ENCODE measurements at regions not wholly inside any gene's neighbourhood (a gene's known extent, or its start where the extent isn't known, plus 50 kb on each side); places are given as distances from the start of the nearest gene placed in this dataset.
"Not testable (repeated sequence)": the region's sequence is repeated elsewhere in the genome, so short reads cannot be mapped to it uniquely, and the experiment has no call there.

GRCh38 chr1:243996223-243996622, 54.9 kb upstream of the ZBTB18 start:
- no peak for DNase-seq

DNA sequence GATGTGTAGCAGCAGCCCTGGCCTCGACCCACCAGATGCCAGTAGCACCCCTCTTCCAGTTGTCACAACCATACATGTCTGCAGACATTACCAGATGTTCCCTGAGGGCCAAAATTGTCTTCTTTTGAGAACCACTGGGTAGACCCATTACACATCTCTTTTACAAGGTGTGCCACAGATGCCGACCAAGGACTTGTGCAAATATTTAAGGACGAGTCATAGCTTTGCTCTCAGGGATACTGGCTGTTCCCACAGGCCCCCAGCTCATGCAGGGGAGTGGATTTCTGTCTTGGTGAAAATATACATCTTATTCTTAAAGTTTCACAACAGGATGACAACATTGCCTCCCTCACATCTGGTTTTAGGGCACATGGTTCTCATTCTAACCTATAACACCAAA, 59.4 kb upstream of the ZBTB18 start:
- no peak for DNase-seq

DNA sequence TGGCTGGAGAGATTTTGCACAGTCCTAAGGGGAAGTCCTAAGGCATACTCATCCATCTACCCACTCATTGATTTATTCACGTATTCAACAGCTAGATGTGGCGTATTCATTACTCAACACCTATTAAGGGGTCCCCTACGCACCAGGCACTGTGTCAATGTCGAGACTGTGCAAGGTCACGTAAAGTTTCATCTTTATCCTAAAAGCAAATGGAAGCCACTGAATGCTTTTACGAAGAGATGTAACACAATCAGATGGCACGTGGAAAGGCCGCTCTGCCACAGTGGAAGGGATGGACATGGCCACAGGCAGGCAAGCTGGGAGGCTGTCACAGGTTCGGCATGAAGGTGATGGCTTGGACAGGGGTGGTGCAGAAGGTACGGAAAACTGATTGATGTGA, 66.3 kb upstream of the ZBTB18 start:
- no peak for DNase-seq

GRCh38 chr1:243982447-243983018, 68.5 kb upstream of the ZBTB18 start:
- DNase-seq, result no peak

DNA sequence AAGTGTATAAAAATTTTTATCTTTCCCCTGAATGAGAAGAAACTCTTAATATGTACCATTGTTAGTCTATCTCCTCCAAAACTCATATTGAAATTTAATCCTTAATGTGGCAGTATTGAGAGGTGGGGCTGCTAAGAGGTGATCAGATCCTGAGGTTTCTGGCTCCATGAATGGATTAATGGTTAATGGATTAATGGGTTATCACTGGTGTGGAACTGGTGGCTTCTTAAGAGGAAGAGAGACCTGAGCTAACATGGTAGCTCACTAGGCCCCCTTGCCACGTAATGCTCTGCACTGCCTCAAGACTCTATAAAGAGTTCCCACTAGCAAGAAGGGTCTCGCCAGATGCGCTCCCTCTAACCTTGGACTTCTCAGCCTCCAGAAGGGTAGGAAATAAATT, 70.6 kb upstream of the ZBTB18 start:
- no peak for DNase-seq

DNA sequence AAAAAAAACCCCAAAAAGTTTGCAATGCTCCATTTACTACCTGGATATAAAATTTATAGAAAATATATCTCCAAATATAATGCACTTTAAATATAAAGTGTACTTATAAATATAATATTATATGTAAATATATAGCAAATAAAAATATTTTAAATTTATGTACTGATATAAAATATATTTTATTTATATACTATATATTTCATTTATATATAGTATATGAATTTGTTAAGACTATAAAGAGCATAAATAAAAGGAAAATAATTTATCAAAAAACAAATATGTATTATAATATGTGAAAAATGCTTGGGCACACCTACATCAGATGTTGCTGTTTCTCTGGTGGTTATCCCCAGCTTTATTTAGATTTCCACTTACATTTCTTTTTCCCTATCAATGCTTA, 71.0 kb upstream of the ZBTB18 start:
- no peak for DNase-seq

DNA sequence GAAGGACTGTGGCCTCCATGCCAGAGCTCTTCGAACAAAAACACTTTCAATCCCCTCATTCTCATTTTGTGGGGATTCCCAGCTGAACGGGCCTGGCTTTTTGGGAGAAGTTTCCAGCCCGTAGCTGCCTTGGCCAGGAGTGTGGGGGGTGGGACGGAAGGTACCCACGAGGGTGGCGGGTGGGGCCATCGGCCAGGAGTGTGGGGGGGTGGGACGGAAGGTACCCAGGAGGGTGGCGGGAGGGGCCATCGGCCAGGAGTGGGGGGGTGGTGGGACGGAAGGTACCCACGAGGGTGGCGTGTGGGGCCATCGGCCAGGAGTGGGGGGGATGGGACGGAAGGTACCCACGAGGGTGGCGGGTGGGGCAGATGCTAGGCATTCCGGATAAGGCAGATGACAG, 71.7 kb upstream of the ZBTB18 start:
- DNase-seq, result no peak

DNA sequence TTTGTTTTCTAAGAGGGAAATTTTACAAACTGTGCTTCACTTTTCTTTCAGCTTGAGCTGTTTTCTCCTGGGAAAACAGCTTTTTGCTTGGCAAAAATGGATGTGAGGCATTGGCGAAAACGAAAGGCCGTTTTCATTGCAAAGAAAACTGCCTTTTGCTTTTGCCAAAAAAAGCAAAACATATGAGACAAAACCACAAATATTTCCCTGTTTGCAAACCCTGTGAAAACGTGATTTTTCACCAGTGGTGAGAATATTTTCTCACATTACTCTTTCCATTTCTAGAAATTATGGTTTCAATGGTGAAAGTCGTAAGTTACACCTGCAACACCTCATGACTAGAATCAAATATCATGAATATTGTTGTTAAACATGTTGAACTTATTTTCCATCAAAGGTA, 74.0 kb upstream of the ZBTB18 start:
- no peak for DNase-seq

DNA sequence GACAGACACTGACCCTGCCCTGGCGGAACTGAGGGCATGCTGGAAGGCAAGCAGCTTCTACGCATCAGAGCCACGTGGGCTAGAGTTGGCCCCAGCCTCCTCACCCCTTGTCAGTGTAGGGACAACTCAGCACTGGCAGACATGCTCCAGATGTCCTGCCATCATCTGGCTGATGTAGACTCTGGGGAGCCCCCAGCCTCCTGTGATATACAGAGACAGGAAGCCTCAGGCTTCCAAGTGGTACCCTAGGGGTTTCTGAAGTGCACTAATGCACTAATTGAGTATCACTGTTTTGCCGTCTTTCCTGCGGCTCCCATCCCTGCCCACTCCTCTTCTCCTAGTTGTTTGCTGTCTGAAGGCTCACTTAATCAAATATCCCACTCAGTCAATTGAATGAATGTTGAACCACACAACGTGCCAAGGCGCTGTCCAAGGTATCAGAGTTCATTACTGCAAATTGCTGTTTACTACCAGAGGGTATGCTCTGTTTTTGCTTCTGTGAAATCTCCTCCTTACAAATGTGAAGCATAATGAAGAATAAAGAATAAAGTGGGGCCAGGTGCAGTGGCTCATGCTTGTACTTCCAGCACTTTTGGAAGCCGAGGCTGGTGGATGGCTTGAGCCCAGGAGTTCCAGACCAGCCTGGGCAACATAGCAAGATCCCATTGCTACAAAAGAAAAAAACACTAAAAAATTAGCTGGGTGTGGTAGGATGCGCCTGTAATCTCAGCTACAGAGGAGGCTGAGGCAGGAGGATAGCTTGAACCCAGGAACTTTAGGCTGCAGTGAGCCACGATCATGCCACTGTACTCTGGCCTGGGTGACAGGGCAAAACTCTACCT, 76.4 kb upstream of the ZBTB18 start:
- DNase-seq, result no peak

- DNase-seq, result no peak
Observed at GRCh38 chr1:243973169-243973568, 77.9 kb upstream of the ZBTB18 start.

- DNase-seq, result no peak
Observed at GRCh38 chr1:243970077-243970476, 81.0 kb upstream of the ZBTB18 start.

DNA sequence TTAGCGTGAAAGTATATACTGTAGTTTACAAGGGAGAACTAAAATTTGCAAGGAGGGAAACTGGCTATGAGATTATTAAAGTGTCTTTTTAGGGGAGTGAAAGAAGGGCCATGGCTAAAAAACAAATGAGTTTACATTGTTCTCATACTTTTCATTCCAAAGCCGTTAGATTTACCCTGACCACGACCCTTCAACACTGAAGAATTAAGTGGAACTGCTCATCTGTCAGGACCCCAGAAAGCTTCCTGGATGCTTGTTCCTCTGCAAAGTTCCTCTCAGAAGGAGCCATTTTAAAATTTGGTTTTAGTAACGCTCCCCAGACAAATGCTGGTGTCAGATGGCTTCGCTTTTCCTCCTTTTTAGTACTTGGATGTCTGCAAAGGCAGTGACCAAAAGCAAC, 82.7 kb upstream of the ZBTB18 start:
- DNase-seq, result no peak

DNA sequence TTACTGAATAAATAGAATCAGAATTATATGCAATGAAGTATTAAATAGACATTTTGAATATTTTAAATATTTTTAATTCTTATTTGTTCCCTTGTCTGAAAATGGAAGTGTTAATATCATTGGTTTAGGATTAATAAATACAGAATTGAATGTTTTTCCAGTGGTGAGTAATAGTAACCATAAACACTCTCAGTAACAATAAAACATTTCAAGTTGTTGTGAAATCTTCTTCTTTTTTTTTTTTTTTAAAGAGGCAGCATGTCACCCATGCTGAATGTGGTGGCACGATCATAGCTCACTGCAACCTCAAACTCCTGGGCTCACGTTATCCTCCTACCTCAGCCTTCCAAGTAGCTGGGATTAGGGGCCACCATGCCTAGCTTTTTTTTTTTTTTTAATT, 86.2 kb upstream of the ZBTB18 start:
- no peak for DNase-seq

GRCh38 chr1:243963571-243963970, 87.5 kb upstream of the ZBTB18 start:
- DNase-seq, result no peak

DNA sequence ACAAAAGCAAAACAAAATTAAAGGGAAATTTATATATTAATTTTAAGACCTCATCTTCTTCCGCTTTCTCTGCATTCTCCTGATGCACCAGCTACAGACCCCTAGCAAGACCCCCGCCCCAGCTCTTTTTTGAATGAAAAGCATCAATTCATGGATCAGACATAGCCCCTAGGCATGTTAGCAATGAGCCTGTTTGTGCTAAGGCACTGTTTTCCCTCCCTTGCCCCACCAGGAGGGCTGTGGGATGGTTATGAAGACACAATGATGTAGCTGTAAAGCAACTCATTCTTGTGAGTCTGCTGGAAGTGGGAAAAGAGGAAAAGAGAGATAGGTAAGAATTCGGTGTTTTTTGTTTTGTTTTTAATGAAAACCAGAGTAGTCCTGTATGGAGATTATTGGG, 88.5 kb upstream of the ZBTB18 start:
- DNase-seq, result no peak

DNA sequence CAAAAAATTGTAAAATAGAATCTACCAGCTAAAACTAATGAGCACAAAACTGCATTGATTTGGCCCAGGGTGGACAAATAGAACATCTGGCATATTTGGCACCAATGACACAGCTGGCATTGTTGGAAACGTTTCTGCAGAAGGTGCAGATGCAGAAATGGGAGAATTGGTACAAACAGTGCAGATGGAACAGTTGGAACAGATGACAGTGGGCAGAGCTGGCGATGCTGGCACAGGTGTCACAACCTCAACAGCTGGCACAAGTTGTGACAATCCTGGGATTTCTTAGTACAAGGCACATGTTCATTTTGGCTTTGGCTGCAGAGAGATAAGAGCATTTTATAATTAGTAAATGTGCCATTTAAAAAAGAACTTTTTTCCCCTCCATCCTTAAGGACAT, 91.1 kb upstream of the ZBTB18 start:
- no peak for DNase-seq

GRCh38 chr1:243957141-243957540, 93.9 kb upstream of the ZBTB18 start:
- DNase-seq, result no peak

- no peak for DNase-seq
Observed at GRCh38 chr1:243956450-243956849, 94.6 kb upstream of the ZBTB18 start.

GRCh38 chr1:243951207-243951606, 99.9 kb upstream of the ZBTB18 start:
- not testable (repeated sequence) for DNase-seq

DNA sequence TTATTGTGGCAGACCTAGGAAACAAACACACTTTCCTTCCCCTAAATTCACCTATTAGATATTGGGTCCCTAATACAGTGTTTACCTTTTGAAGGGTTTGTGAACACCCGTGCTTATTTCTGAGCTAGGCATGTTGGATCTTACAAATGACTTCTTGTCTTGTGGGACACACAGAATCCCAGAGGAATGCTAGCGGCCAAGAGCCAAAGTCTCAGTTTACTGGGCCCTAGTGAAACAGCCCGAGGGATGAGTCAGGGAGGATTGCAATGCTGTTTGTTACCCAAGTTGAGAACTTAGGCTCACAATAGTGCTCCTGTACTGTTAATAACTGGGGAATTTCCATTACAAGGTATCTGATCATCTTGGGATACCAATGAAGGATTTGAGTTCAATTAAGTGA, 100.1 kb upstream of the AKT3 start:
- DNase-seq, result no peak

DNA sequence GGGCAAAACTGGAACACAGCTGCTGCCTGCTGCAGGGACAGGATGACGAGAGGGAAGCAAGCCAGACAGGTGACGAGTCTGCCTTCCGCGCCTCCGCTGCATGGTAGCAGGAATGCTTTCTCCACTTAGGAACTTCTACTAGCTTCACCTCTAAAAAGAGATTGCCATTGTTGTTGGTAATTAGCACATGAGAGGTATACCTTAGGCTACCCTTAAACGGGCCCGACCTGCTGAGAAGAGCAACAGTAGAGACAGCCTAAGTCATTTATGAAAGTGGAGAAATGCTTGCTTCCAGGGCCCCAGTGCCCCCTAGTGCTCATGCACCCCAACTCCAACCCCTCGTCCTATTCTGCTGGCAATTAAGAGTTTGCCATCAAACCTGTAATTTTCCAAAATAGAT, 96.9 kb upstream of the AKT3 start:
- no peak for DNase-seq

GRCh38 chr1:243946253-243946652, 96.2 kb upstream of the AKT3 start:
- no peak for DNase-seq

GRCh38 chr1:243945727-243946126, 95.7 kb upstream of the AKT3 start:
- no peak for DNase-seq

DNA sequence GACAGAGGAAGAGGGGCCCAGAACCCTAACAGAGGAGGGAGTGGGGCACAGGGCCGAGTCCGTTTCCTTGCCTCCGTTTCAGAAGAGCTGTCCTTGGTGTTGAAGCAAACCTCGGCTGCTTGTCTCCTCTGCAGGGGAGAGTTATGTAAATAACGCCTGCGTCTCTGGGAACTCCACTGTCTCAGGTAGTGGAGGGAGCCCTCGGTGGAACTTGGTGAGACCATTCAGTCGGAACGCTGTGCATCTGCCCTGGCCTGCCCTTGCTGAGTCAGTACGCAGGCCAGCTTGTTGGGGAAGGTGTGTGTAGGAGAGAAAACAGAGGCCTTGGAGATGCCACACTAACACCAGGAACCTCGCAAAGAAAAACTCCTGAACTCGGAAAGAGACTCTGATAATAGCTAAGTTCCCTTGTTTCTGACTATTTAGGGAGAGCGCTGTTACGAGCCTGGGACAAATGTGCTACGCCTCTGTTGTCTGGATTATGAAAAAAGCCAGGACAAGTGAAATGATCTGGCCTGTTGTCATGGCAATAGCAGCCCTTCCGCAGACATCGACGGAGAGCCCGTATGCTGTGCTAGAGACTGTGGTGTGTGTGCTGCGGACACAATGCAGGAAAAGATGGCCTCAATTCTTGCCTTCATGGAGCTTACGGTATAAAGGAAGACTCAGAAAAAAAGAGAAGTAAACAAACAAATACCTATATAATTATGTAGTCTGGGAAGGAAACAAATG, 94.6 kb upstream of the AKT3 start:
- peak; percentile 17 for DNase-seq

Data from NCI-H526 treated with DMSO at 0.1 percent for 48 hours (cell line).